ENCODE measurements at regions not wholly inside any gene's neighbourhood (a gene's known extent, or its start where the extent isn't known, plus 50 kb on each side); places are given as distances from the start of the nearest gene placed in this dataset.

DNA sequence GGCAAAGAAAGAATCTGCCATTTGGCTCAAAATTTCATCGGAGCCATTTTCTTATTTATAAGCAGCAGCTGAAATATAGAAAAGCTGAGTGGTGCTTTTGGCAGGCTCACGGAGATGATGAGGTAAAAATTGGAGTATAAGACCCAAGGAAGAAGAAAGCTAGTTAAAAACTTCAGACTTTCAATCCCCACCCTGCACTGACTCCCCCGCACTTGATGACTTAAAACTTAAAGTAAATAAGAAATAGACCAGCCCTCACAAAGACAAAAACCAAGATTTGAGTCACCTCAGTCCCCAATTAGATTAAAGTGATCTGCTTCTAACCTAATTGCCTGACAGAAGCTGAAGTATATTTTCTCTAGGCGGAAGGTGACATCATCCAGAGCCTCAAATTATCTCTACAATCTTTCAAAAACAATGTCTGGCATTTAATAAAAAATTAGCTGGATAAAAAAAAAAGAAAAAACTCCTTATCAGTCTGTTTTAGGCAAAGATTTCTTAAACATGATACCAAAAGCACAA lies 124.0 kb upstream of the PJA2 start:
- no peak overlapping the region for H3K4me3 ChIP-seq (ENCODE audit: low read depth, low read length)
- no peak for DNase-seq (ENCODE audit: low read depth)
- no peak for TF ChIP-seq CTCF (IDR thresholded peaks at IDR 0.05; ENCODE audit: low read depth, low read length, missing control alignments)

DNA sequence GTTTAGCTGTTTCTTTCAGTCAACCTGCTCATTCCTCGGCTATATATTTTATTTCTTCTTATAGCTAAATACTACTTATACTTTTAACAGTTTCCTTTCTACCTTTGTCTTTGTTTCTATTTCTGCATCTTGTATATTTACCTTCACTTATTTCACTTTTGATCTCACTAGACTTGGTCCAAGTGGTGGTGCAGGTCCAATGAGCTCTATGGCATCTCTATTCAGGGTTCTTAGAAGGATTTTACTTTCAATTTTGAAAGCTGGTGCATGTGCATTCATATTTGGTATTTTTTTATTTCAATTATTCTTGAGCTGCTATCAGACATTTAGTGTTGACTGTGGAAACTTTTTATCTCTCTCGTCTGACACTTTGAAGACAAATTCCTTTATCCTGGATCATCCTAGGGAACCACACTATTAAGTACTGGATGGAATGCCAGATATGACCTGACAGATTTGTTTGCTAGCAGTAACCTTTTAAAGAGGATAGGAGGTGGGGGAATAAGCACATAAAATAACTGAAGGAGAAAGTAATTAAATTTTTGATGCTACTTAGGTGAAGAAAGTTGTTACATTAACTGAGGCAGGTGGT lies 123.1 kb upstream of the PJA2 start:
- TF ChIP-seq CTCF (IDR thresholded peaks at IDR 0.05; ENCODE audit: low read depth, low read length, missing control alignments): no peak
- H3K4me3 ChIP-seq (ENCODE audit: low read depth, low read length): no peak overlapping the region
- DNase-seq (ENCODE audit: low read depth): no peak

GRCh38 chr5:109531262-109531661 lies 121.5 kb upstream of the PJA2 start:
- no peak for DNase-seq (ENCODE audit: low read depth)
- H3K4me3 ChIP-seq (ENCODE audit: low read depth, low read length): no peak overlapping the region
- TF ChIP-seq CTCF (IDR thresholded peaks at IDR 0.05; ENCODE audit: low read depth, low read length, missing control alignments): no peak

- no peak overlapping the region for H3K4me3 ChIP-seq (ENCODE audit: low read depth, low read length)
- DNase-seq (ENCODE audit: low read depth): no peak
- TF ChIP-seq CTCF (IDR thresholded peaks at IDR 0.05; ENCODE audit: low read depth, low read length, missing control alignments): no peak
These were observed 120.2 kb upstream of the PJA2 start for GRCh38 chr5:109529987-109530386.

GRCh38 chr5:109529520-109529919 lies 119.7 kb upstream of the PJA2 start:
- TF ChIP-seq CTCF (IDR thresholded peaks at IDR 0.05; ENCODE audit: low read depth, low read length, missing control alignments): no peak
- DNase-seq (ENCODE audit: low read depth): no peak
- H3K4me3 ChIP-seq (ENCODE audit: low read depth, low read length): no peak overlapping the region

DNA sequence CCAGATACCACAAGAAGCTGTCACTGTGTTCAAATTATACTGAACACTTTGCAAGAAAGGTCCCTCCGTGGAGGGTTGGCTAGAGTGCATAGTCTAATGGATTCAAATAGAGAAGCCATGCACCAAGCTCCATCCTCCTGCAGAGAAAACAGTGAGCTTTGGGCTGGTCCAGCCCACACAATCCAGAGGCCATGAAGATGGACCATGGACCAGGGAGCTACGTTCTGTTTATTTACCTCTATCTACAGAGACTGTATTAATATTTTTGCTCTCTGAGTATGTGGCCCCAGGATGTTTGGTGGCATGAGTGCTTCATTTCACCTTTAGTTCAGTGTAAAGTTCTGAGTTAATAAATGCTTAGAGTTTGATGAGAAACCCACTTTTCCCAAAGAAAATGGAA lies 114.8 kb upstream of the PJA2 start:
- TF ChIP-seq CTCF (IDR thresholded peaks at IDR 0.05; ENCODE audit: low read depth, low read length, missing control alignments): no peak
- no peak overlapping the region for H3K4me3 ChIP-seq (ENCODE audit: low read depth, low read length)
- no peak for DNase-seq (ENCODE audit: low read depth)

- H3K4me3 ChIP-seq (ENCODE audit: low read depth, low read length): no peak overlapping the region
- TF ChIP-seq CTCF (IDR thresholded peaks at IDR 0.05; ENCODE audit: low read depth, low read length, missing control alignments): no peak
- DNase-seq (ENCODE audit: low read depth): no peak
These were observed 114.3 kb upstream of the PJA2 start for GRCh38 chr5:109524026-109524425.

Measured in GM12864 (cell line).